HepG2 (cell line): ENCODE measurements at regions not wholly inside any gene's neighbourhood (a gene's known extent, or its start where the extent isn't known, plus 50 kb on each side); places are given as distances from the start of the nearest gene placed in this dataset.

Experiments used
- KIAA2018 ChIP-seq: sonication (generic); formaldehyde crosslinking; IDR thresholded peaks from 2 replicates; pipeline ENCODE4 v1.5.0; 2020; ENCODE audit warnings: mild to moderate bottlenecking, missing genetic modification reagents, borderline replicate concordance
- ZNF318 ChIP-seq: sonication (generic); formaldehyde crosslinking; IDR thresholded peaks from 2 replicates; pipeline ENCODE4 v1.4.0; 2020; ENCODE audit warnings: mild to moderate bottlenecking, missing genetic modification reagents
- ZNF407 ChIP-seq: sonication (generic); formaldehyde crosslinking; IDR thresholded peaks from one replicate; pipeline ENCODE4 v1.5.1; 2020; ENCODE audit warnings: mild to moderate bottlenecking, missing genetic modification reagents; ENCODE audit errors: not compliant biosample characterization
- ZNF747 ChIP-seq: sonication (generic); formaldehyde crosslinking; IDR thresholded peaks from 2 replicates; pipeline ENCODE4 v1.8.1; 2023; ENCODE audit warnings: missing genetic modification reagents, mild to moderate bottlenecking, borderline replicate concordance

GRCh38 chr4:72887152-72887551 is 182.4 kb downstream of the COX18 start (continued):
- TF ChIP-seq KIAA2018 (CRISPR knock-in tag) (no peak), ZNF318 (CRISPR knock-in tag) (no peak), ZNF747 (CRISPR knock-in tag) (no peak), ZNF407 (CRISPR knock-in tag) (no peak)
